Gastrocnemius medialis (tissue), 4 donors: ENCODE measurements at regions not wholly inside any gene's neighbourhood (a gene's known extent, or its start where the extent isn't known, plus 50 kb on each side); places are given as distances from the start of the nearest gene placed in this dataset.

ENCODE experiments used
- POLR2A ChIP-seq, 2 donors: fragments of 450-650 bp; IDR thresholded peaks; one replicate each; pipeline ENCODE4 v1.6.1; 2017; ENCODE audit warnings: antibody characterized with exemption in 2 of 2, mild to moderate bottlenecking in 2 of 2, moderate library complexity in 2 of 2
- TF ChIP-seq, protein P1 (sequence below), 5 experiments: fragments of 450-650 bp in 3 of 5; fragments of 200-600 bp in 2 of 5; sonication (generic) in 2 of 5; IDR thresholded peaks in 4 of 5; conservative IDR thresholded peaks in 1 of 5; 1 replicate in 4 of 5; 2 replicates in 1 of 5; pipeline ENCODE4 v1.5.1; 2016 to 2019; ENCODE audit warnings: antibody characterized with exemption in 5 of 5, mild to moderate bottlenecking in 3 of 5, moderate library complexity in 3 of 5

- TF ChIP-seq, protein P1, sequence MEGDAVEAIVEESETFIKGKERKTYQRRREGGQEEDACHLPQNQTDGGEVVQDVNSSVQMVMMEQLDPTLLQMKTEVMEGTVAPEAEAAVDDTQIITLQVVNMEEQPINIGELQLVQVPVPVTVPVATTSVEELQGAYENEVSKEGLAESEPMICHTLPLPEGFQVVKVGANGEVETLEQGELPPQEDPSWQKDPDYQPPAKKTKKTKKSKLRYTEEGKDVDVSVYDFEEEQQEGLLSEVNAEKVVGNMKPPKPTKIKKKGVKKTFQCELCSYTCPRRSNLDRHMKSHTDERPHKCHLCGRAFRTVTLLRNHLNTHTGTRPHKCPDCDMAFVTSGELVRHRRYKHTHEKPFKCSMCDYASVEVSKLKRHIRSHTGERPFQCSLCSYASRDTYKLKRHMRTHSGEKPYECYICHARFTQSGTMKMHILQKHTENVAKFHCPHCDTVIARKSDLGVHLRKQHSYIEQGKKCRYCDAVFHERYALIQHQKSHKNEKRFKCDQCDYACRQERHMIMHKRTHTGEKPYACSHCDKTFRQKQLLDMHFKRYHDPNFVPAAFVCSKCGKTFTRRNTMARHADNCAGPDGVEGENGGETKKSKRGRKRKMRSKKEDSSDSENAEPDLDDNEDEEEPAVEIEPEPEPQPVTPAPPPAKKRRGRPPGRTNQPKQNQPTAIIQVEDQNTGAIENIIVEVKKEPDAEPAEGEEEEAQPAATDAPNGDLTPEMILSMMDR (IDR thresholded peaks at IDR 0.05 in 4 of 5, conservative IDR thresholded peaks at IDR 0.05 in 1 of 5), result no peak
- TF ChIP-seq POLR2A (IDR thresholded peaks at IDR 0.05), result no peak
Measured at GRCh38 chr13:47858042-47859025, 142.7 kb downstream of the SUCLA2 start.
